Activated CD4-positive, alpha-beta T cell treated with anti-CD3 and anti-CD28 coated beads, Interleukin-2, amount 10 ng/mL, durations not matched to agents 7 days and 5 days (primary cell): ENCODE measurements at regions not wholly inside any gene's neighbourhood (a gene's known extent, or its start where the extent isn't known, plus 50 kb on each side); places are given as distances from the start of the nearest gene placed in this dataset.

ENCODE experiments used
- CTCF ChIA-PET: fragments of 350-600 bp; sonication (Branson Sonifier 250); formaldehyde crosslinking; loops from one replicate; lab custom pipeline; 2021; ENCODE audit warnings: antibody characterized with exemption; lab: Charles Lee
- POLR2A ChIA-PET: fragments of 350-600 bp; sonication (Branson Sonifier 250); formaldehyde crosslinking; loops from one replicate; lab custom pipeline; 2021; ENCODE audit warnings: antibody characterized with exemption; lab: Charles Lee
- DNase-seq: peaks from one replicate; pipeline ENCODE4 v3.0.0-alpha.2; 2020
- H3K27ac Mint-ChIP-seq: one replicate; pipeline ENCODE4 v1.8.0; 2021; ENCODE audit warnings: mild to moderate bottlenecking, moderate library complexity, mixed read lengths
- H3K27me3 Mint-ChIP-seq: one replicate; pipeline ENCODE4 v1.8.0; 2021; ENCODE audit warnings: mixed read lengths
- H3K36me3 Mint-ChIP-seq: one replicate; pipeline ENCODE4 v1.8.0; 2021; ENCODE audit warnings: low read depth, mixed read lengths
- H3K4me1 Mint-ChIP-seq: one replicate; pipeline ENCODE4 v1.8.0; 2021; ENCODE audit warnings: mixed read lengths
- H3K4me3 Mint-ChIP-seq: one replicate; pipeline ENCODE4 v1.8.0; 2021; ENCODE audit warnings: mild to moderate bottlenecking, moderate library complexity, mixed read lengths
- H3K9me3 Mint-ChIP-seq: one replicate; pipeline ENCODE4 v1.8.0; 2021; ENCODE audit warnings: mixed read lengths

DNA sequence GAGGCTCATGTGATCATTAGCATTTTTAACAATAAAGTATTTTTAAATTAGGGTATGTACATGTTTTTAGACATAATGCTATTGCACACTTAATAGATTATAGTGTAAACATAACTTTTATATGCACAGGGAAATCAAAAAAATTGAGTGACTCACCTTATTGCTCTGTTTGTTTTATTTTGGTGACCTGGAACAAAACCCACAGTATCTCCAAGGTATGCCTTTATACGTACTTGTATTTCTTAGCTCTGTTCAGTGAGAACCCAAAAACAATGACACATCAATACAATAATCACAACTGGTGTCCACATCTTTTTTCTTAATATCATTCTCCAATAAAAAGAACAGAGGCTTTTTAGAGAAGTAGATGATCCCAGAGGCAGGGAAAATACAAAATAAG, 112.2 kb downstream of the CYB561 start:
- no peak overlapping the region for H3K4me3 Mint-ChIP-seq
- no peak overlapping the region for H3K27ac Mint-ChIP-seq
- no peaks in the 10 kb centered on the region for H3K4me1 Mint-ChIP-seq
- peaks cover 2% of the 10 kb centered on the region for H3K36me3 Mint-ChIP-seq
- no peaks in the 10 kb centered on the region for H3K27me3 Mint-ChIP-seq
- no peak for DNase-seq
- H3K9me3 Mint-ChIP-seq = no peaks in the 10 kb centered on the region
- ChIA-PET CTCF (no interaction called here), POLR2A (no interaction called here)

DNA sequence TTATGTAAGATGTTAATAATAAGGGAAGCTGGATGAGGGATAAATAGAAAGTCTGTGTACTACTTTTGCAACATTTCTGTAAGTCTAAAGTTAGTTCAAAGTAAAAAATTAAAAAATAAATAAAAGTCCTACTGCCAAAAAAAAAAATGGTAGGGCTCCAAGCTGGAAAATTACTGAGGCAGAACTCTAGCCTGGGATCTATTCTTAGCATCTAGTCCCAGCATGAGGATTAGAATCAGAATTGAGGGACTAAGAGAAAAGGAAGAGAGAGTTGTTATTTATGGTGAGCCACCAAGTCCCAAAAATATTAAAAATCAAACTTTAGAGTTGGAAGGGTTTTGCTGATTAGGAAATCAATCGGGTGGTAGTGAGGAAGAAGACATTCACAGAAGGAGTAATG, 110.3 kb downstream of the CYB561 start:
- H3K27ac Mint-ChIP-seq = no peak overlapping the region

DNA sequence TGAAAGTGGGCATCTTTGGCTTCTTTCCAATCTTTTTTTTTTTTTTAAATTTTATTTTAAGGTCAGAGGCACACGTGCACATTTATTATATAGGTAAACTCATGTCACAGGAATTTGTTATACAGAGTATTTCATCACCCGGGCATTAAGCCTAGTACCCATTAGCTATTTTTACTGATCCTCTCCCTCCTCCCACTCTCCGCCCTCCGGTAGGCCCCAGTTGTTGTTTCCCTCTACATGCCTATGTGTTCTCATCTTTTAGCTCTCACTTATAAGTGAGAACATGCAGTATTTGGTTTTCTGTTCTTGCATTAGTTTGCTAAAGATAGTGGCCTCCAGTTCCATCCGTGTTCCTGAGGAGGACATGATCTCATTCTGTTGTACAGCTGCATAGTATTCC, 108.5 kb downstream of the CYB561 start:
- no peak for DNase-seq
- ChIA-PET CTCF (no interaction called here), POLR2A (no interaction called here)
- no peak overlapping the region for H3K4me3 Mint-ChIP-seq
- no peaks in the 10 kb centered on the region for H3K27me3 Mint-ChIP-seq
- no peak overlapping the region for H3K27ac Mint-ChIP-seq
- no peaks in the 10 kb centered on the region for H3K4me1 Mint-ChIP-seq
- no peaks in the 10 kb centered on the region for H3K36me3 Mint-ChIP-seq
- H3K9me3 Mint-ChIP-seq = no peaks in the 10 kb centered on the region

More for the DNA sequence above, 110.3 kb downstream of the CYB561 start:
- H3K27me3 Mint-ChIP-seq = no peaks in the 10 kb centered on the region
- no peak overlapping the region for H3K4me3 Mint-ChIP-seq
- no peaks in the 10 kb centered on the region for H3K9me3 Mint-ChIP-seq
- H3K36me3 Mint-ChIP-seq = peaks cover 2% of the 10 kb centered on the region
- POLR2A ChIA-PET = no interaction called here
- DNase-seq = no peak
- CTCF ChIA-PET = no interaction called here
- H3K4me1 Mint-ChIP-seq = no peaks in the 10 kb centered on the region

DNA sequence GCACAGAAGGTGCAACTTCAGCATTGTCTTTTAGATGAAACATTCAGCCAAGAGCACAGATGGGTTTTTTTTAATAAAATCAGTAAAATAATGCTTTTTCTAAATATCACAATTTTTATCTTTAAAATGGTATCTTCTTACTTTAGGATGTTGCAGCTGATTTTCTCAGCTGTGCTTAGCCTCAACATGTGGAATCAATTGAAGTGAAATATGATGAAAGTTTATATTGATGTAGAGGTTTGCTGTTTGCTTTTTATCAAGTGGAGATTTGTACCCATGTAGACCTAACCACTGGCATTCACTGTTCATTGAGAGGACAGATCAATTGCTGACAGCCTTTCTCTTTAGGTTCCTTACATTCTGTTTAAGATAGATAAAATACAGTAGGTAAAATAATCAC, 107.8 kb downstream of the CYB561 start:
- no peaks in the 10 kb centered on the region for H3K27me3 Mint-ChIP-seq
- H3K4me1 Mint-ChIP-seq = no peaks in the 10 kb centered on the region
- DNase-seq = no peak
- H3K36me3 Mint-ChIP-seq = no peaks in the 10 kb centered on the region
- ChIA-PET POLR2A (no interaction called here), CTCF (no interaction called here)
- no peaks in the 10 kb centered on the region for H3K9me3 Mint-ChIP-seq
- no peak overlapping the region for H3K27ac Mint-ChIP-seq
- no peak overlapping the region for H3K4me3 Mint-ChIP-seq

DNA sequence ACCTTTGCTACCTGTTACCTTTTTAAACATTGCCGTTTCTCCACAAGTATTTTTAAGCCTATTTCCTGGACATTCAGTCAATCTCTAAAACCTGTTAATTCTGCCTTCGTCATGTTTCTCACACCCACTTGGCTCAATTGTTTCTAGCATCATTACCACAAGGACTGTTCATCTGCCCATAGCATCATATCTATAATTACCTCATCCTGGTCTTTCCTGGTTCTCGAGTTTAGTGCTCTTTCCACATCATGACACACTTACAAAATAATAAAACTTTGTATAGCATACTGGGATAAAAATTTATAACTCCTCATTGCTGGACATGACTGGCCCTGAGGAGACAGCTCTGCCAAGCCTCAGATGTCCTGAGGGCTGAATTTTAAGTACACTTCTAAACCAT, 104.8 kb downstream of the CYB561 start:
- Mint-ChIP-seq H3K4me1 (no peaks in the 10 kb centered on the region), H3K36me3 (no peaks in the 10 kb centered on the region), H3K4me3 (no peak overlapping the region), H3K9me3 (no peaks in the 10 kb centered on the region), H3K27me3 (no peaks in the 10 kb centered on the region), H3K27ac (no peak overlapping the region)
- DNase-seq = no peak
- ChIA-PET POLR2A (no interaction called here), CTCF (no interaction called here)

DNA sequence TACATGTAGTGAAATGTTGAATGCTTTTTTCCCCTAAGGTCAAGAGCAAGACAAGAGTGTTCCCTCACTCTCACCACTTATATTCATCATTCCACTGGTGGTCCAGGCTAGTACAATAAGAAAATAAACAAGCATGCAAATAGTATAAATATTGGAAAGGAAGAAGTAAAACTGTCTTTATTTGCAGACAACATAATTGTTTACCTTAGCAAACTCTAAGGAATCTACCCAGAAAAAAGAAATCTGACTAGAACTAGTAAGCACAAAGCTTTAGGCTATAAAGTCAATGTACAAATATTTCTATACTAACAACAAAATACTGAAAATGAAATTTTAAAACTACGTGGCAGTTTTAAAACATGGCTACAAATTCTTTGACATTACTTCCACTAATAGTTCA, 101.7 kb downstream of the CYB561 start:
- Mint-ChIP-seq H3K9me3 (no peaks in the 10 kb centered on the region), H3K4me3 (no peak overlapping the region), H3K27ac (no peak overlapping the region), H3K27me3 (no peaks in the 10 kb centered on the region), H3K36me3 (no peaks in the 10 kb centered on the region), H3K4me1 (no peaks in the 10 kb centered on the region)
- ChIA-PET CTCF (no interaction called here), POLR2A (no interaction called here)
- DNase-seq = no peak

DNA sequence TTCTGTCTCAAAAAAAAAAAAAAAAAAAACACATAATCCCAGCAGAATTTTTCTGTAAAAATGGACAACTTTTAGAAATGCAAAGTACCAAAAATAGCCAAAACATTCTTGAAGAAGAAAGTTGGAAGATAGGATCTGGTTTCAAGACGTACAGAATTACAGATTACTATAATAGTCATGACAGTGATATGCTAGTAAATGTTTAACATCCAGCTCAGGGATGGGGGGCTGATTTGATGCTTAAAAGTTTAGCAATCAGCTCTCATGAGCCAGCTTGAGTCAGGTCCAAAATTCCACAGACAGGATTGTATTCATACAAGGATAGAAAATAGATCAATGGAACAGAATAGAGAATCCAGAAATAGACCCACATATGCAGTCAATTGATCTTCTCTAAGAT, 100.5 kb downstream of the CYB561 start:
- ChIA-PET CTCF (no interaction called here), POLR2A (no interaction called here)
- Mint-ChIP-seq H3K4me3 (no peak overlapping the region), H3K27me3 (no peaks in the 10 kb centered on the region), H3K4me1 (no peaks in the 10 kb centered on the region), H3K27ac (no peak overlapping the region), H3K36me3 (no peaks in the 10 kb centered on the region), H3K9me3 (no peaks in the 10 kb centered on the region)
- DNase-seq = no peak

DNA sequence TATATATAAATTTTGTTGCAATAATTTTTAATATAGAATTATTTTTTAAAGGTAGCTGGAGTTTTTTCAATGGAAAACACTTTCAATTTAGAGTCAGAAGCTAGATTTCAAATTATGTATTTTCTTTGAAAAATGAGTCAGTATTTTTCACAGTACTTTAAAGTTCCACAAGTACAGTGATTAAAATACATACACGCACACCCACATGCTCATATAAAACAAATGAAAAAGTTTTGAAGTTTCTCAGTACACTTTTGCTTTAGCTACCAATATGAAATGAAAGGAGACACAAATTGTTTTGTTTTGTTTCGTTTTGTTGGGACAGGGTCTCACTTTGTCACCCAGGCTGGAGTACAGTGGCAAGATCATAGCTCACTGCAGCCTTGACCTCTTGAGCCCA, 98.6 kb downstream of the CYB561 start:
- no peak overlapping the region for H3K4me3 Mint-ChIP-seq
- ChIA-PET POLR2A (interaction anchor here (0.6 kb wide), 1 partner anchor 50 kb away, joined by 3 read pairs; no protein-coding TSS in a partner anchor), CTCF (interaction anchor here (0.7 kb wide), 1 partner anchor 1101 kb away, joined by 3 read pairs; no protein-coding TSS in a partner anchor)
- H3K36me3 Mint-ChIP-seq = no peaks in the 10 kb centered on the region
- no peaks in the 10 kb centered on the region for H3K9me3 Mint-ChIP-seq
- no peaks in the 10 kb centered on the region for H3K27me3 Mint-ChIP-seq
- no peaks in the 10 kb centered on the region for H3K4me1 Mint-ChIP-seq
- DNase-seq = no peak
- no peak overlapping the region for H3K27ac Mint-ChIP-seq

DNA sequence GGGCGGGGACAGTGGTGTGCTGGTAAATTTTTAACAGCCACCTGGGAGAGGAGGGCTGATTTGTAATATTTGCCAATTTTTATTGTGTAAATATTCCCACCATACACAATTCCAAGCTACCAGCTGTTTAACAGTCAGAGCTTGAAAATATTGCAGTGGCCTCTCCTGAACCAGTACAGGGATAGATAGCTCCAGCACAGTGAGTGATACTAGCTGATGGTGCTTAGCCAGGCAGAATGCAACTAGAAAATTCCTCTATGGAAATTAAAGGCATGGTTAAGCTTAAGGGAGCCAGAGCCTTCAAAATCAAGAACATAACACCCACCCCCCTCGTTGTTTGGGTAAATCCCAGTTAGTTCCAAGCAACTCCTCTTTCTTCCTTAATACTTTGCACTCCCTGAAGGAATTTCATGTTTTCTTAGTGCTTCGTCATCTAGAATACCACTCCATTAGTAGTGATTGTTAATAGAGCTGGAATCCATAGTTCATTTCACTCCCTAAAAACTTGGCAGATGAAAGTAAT, 96.6 kb downstream of the CYB561 start:
- Mint-ChIP-seq H3K4me3 (no peak overlapping the region), H3K36me3 (no peaks in the 10 kb centered on the region)

DNA sequence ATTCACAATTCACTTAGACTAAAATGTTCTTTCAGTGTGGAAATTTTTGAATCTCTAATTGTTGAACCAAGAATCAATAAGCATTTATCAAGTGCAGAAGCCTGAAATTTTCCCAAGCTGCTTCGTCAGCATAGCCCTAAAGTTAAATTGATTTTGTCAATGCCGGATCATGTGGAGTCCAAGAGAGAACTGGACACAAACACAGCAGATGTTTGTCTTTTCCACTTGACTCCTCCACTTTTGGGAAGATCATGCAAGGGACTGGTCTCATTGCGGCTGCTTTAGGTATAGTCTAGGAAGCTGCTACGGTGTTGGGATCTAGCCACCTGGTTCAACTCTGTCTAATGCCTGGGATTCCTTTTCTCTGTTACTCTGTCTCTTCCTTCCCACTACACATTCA, 95.7 kb downstream of the CYB561 start:
- no peak for DNase-seq
- no peak overlapping the region for H3K4me3 Mint-ChIP-seq
- ChIA-PET POLR2A (no interaction called here), CTCF (no interaction called here)
- H3K27ac Mint-ChIP-seq = no peak overlapping the region
- H3K27me3 Mint-ChIP-seq = no peaks in the 10 kb centered on the region
- H3K4me1 Mint-ChIP-seq = no peaks in the 10 kb centered on the region
- H3K36me3 Mint-ChIP-seq = no peaks in the 10 kb centered on the region
- H3K9me3 Mint-ChIP-seq = no peaks in the 10 kb centered on the region

More for the DNA sequence above, 96.6 kb downstream of the CYB561 start:
- ChIA-PET POLR2A (no interaction called here), CTCF (no interaction called here)
- Mint-ChIP-seq H3K27me3 (no peaks in the 10 kb centered on the region), H3K9me3 (no peaks in the 10 kb centered on the region), H3K27ac (no peak overlapping the region), H3K4me1 (no peaks in the 10 kb centered on the region)
- no peak for DNase-seq

DNA sequence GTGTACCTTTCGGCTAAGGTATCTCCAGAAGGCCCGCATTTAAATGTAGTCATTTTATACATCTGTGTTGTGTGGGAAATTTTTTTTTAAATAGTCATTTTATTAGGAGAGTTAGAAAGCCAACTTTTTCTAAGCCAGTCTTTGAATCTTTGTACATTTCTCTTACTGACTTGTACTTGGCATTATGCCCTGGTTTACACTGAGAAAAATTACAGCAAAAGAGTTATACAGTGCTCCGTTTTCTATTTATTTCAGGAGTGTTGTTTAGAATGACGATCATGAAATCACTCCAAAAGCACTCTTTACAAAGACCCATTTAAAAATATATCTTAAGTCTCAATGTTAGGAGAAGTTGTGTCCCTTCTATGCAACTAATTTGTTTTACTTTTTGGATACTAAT, 91.8 kb downstream of the CYB561 start:
- Mint-ChIP-seq H3K27ac (no peak overlapping the region), H3K4me3 (no peak overlapping the region), H3K9me3 (no peaks in the 10 kb centered on the region), H3K36me3 (no peaks in the 10 kb centered on the region), H3K4me1 (no peaks in the 10 kb centered on the region), H3K27me3 (no peaks in the 10 kb centered on the region)
- DNase-seq = no peak
- POLR2A ChIA-PET = no interaction called here
- CTCF ChIA-PET = no interaction called here

DNA sequence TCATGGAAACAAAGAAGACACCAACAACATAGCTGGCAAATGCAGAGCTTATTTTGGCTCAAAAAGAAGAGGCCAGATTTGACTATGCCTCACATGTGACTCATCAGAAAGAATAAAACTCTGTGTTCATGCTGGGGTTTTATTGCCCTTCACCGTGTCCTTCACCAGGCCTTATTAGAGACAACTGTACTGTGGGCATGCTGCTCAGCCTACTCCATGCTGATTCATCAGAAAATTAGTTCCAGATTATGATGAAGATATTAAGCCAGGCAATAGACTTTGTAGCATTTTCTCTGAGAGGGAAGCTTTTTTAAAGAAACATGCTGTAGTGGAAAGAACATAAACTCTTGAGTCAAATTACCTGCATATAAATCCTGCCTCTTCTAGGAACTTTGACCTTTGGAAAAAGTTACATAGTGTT, 89.8 kb downstream of the CYB561 start:
- no peaks in the 10 kb centered on the region for H3K4me1 Mint-ChIP-seq
- no peak for DNase-seq
- H3K36me3 Mint-ChIP-seq = no peaks in the 10 kb centered on the region
- no peak overlapping the region for H3K27ac Mint-ChIP-seq
- no peaks in the 10 kb centered on the region for H3K27me3 Mint-ChIP-seq
- ChIA-PET CTCF (interaction anchor here (0.7 to 1.0 kb wide), 2 partner anchors 20 to 32 kb away, joined by 3 read pairs; no protein-coding TSS in a partner anchor), POLR2A (no interaction called here)
- no peaks in the 10 kb centered on the region for H3K9me3 Mint-ChIP-seq
- no peak overlapping the region for H3K4me3 Mint-ChIP-seq

DNA sequence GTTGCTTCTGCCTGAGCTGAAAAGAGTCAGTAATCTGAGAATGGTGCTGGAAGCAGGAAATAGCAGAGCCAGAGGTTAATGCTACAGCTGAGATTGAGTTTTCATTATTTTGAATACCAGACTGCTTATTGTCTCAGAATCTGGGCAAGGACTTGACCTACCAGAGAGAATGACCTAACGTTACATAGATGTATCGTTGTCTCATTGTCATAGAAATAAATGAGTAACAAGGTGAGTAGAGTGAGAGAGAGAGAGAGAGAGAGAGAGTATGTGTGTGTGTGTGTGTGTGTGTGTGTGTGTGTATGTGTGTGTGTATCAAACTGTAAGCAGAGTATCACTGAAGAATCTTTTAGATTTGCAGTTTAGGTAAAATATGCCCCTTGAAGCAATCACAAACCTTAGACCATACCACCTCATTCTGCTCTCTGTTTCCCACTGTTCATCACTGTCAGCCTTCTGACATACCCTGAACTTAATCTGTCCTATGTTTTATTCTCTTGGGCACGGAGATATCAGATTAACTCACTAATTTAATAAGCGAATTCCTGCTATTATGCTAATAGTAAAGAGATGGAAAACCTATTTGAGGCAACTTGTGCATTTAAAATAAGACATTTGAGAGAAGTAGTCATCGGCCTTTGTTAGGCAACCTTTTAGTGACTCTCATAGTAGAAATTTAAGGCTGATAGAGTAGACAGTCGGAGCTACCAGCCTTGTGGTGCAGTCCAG, 87.8 kb downstream of the CYB561 start:
- Mint-ChIP-seq H3K36me3 (no peaks in the 10 kb centered on the region), H3K27me3 (no peaks in the 10 kb centered on the region), H3K4me1 (no peaks in the 10 kb centered on the region), H3K27ac (no peak overlapping the region), H3K4me3 (no peak overlapping the region), H3K9me3 (no peaks in the 10 kb centered on the region)
- ChIA-PET CTCF (interaction anchor here (0.7 kb wide), 1 partner anchor 1863 kb away, joined by 3 read pairs; no protein-coding TSS in a partner anchor), POLR2A (no interaction called here)
- DNase-seq = no peak

DNA sequence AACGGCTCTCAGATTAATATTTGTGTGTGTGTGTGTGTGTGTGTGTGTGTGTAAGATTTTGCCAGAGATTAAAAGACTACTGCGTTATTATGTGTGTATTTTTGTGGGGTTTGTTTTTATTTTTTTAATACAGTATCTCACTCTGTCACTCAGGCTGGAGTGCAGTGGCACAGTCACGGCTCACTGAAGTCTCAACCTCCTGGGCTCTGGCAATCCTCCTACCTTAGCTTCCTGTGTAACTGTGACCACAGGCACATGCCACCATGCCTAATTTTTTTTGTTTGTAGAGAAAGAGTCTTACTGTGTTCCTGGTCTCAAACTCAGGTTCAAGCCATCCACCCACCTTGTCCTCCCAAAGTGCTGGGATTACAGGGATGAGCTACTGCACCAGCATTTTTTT, 87.2 kb downstream of the CYB561 start:
- Mint-ChIP-seq H3K9me3 (no peaks in the 10 kb centered on the region), H3K27ac (no peak overlapping the region), H3K4me3 (no peak overlapping the region), H3K36me3 (no peaks in the 10 kb centered on the region), H3K4me1 (no peaks in the 10 kb centered on the region), H3K27me3 (no peaks in the 10 kb centered on the region)
- no peak for DNase-seq
- CTCF ChIA-PET = no interaction called here
- POLR2A ChIA-PET = no interaction called here
